Gastroesophageal sphincter (tissue), 3 donors: ENCODE measurements at regions not wholly inside any gene's neighbourhood (a gene's known extent, or its start where the extent isn't known, plus 50 kb on each side); places are given as distances from the start of the nearest gene placed in this dataset.

Experiments
- POLR2A ChIP-seq, 2 donors: fragments of 450-650 bp; IDR thresholded peaks; one replicate each; pipeline ENCODE4 v1.6.1; 2017; ENCODE audit warnings: antibody characterized with exemption in 2 of 2, mild to moderate bottlenecking in 2 of 2, moderate library complexity in 1 of 2
- POLR2AphosphoS5 ChIP-seq: sonication (generic); formaldehyde crosslinking; IDR thresholded peaks from one replicate; pipeline ENCODE4 v1.6.1; 2017; ENCODE audit warnings: antibody characterized with exemption
- TF ChIP-seq, protein P1 (sequence below), 4 experiments: fragments of 200-600 bp in 2 of 4; fragments of 450-650 bp in 2 of 4; sonication (generic) in 1 of 4; IDR thresholded peaks; one replicate each; pipeline ENCODE4 v1.5.1; 2017 to 2019; ENCODE audit warnings: antibody characterized with exemption in 4 of 4, mild to moderate bottlenecking in 2 of 4, moderate library complexity in 2 of 4

- TF ChIP-seq, protein P1, sequence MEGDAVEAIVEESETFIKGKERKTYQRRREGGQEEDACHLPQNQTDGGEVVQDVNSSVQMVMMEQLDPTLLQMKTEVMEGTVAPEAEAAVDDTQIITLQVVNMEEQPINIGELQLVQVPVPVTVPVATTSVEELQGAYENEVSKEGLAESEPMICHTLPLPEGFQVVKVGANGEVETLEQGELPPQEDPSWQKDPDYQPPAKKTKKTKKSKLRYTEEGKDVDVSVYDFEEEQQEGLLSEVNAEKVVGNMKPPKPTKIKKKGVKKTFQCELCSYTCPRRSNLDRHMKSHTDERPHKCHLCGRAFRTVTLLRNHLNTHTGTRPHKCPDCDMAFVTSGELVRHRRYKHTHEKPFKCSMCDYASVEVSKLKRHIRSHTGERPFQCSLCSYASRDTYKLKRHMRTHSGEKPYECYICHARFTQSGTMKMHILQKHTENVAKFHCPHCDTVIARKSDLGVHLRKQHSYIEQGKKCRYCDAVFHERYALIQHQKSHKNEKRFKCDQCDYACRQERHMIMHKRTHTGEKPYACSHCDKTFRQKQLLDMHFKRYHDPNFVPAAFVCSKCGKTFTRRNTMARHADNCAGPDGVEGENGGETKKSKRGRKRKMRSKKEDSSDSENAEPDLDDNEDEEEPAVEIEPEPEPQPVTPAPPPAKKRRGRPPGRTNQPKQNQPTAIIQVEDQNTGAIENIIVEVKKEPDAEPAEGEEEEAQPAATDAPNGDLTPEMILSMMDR (IDR thresholded peaks at IDR 0.05) = no peak
- TF ChIP-seq POLR2A (IDR thresholded peaks at IDR 0.05) (no peak), POLR2AphosphoS5 (no peak)
These were observed 145.4 kb upstream of the NREP start for GRCh38 chr5:111902436-111902835.
